Nephron progenitor cell (in vitro differentiated cells): ENCODE measurements at regions not wholly inside any gene's neighbourhood (a gene's known extent, or its start where the extent isn't known, plus 50 kb on each side); places are given as distances from the start of the nearest gene placed in this dataset.

ENCODE experiments used
- DNase-seq: peaks from one replicate; pipeline ENCODE4 v3.0.0; 2021
- H3K27ac Mint-ChIP-seq: 2 replicates; pipeline ENCODE4 v1.8.0; 2021; ENCODE audit warnings: mild to moderate bottlenecking, moderate library complexity, mixed read lengths
- H3K27me3 Mint-ChIP-seq: 2 replicates; pipeline ENCODE4 v1.8.0; 2021; ENCODE audit warnings: mild to moderate bottlenecking, low read depth, mixed read lengths; ENCODE audit not compliant: poor library complexity
- H3K36me3 Mint-ChIP-seq: 2 replicates; pipeline ENCODE4 v1.8.0; 2021; ENCODE audit warnings: low read depth, mixed read lengths
- H3K4me1 Mint-ChIP-seq: 2 replicates; pipeline ENCODE4 v1.8.0; 2021; ENCODE audit warnings: mixed read lengths
- H3K4me3 Mint-ChIP-seq: 2 replicates; pipeline ENCODE4 v1.8.0; 2021; ENCODE audit warnings: mild to moderate bottlenecking, moderate library complexity, mixed read lengths
- H3K9me3 Mint-ChIP-seq: 2 replicates; pipeline ENCODE4 v1.8.0; 2021; ENCODE audit warnings: mild to moderate bottlenecking, moderate library complexity, mixed read lengths
- CTCF ChIP-seq: fragments of 200-600 bp; sonication (generic); IDR thresholded peaks from 2 replicates; pipeline ENCODE4 v1.5.0; 2021; ENCODE audit warnings: antibody characterized with exemption

GRCh38 chr17:5869041-5869745 lies 201.0 kb upstream of the WSCD1 start:
- no peaks in the 10 kb centered on the region for H3K9me3 Mint-ChIP-seq
- DNase-seq: no peak
- H3K27ac Mint-ChIP-seq: no peak overlapping the region
- H3K4me1 Mint-ChIP-seq: peaks cover 14% of the 10 kb centered on the region
- no peak for TF ChIP-seq CTCF
- peaks cover 9% of the 10 kb centered on the region for H3K27me3 Mint-ChIP-seq
- H3K36me3 Mint-ChIP-seq: no peaks in the 10 kb centered on the region
- H3K4me3 Mint-ChIP-seq: no peak overlapping the region

GRCh38 chr17:5870231-5870953 lies 199.8 kb upstream of the WSCD1 start:
- Mint-ChIP-seq H3K27ac (no peak overlapping the region), H3K4me3 (no peak overlapping the region), H3K4me1 (peaks cover 14% of the 10 kb centered on the region), H3K36me3 (no peaks in the 10 kb centered on the region), H3K27me3 (peaks cover 17% of the 10 kb centered on the region), H3K9me3 (no peaks in the 10 kb centered on the region)
- TF ChIP-seq CTCF: no peak
- no peak for DNase-seq

- Mint-ChIP-seq H3K9me3 (no peaks in the 10 kb centered on the region), H3K27ac (no peak overlapping the region), H3K27me3 (peaks cover 22% of the 10 kb centered on the region), H3K4me1 (peaks cover 18% of the 10 kb centered on the region), H3K36me3 (no peaks in the 10 kb centered on the region), H3K4me3 (no peak overlapping the region)
- DNase-seq: no peak
- no peak for TF ChIP-seq CTCF
Observed at GRCh38 chr17:5871666-5872065, 198.5 kb upstream of the WSCD1 start.

DNA sequence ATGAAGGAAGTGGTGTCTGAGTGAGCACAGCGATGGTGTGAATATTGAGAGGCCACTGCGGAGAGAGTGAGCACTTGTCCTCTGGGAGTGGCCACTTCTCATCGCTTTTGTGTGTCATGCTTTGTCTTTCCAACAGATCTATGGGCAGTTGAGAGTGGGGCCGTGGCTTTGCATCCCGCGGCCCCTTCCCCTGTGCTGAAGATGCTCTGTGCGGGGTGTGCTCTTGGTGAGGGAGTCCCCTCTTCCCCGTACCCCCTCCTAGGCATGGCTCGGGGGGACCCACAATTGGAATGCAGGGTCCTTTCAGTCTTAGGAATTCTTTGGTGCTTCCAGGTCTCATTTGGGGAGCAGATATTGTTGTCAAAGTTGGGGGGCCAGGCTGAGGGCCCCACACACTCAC lies 197.3 kb upstream of the WSCD1 start:
- H3K9me3 Mint-ChIP-seq: no peaks in the 10 kb centered on the region
- H3K4me3 Mint-ChIP-seq: no peak overlapping the region
- peaks cover 23% of the 10 kb centered on the region for H3K27me3 Mint-ChIP-seq
- no peak for DNase-seq
- peaks cover 25% of the 10 kb centered on the region for H3K4me1 Mint-ChIP-seq
- H3K36me3 Mint-ChIP-seq: no peaks in the 10 kb centered on the region
- TF ChIP-seq CTCF: no peak
- H3K27ac Mint-ChIP-seq: no peak overlapping the region

- no peak overlapping the region for H3K27ac Mint-ChIP-seq
- no peaks in the 10 kb centered on the region for H3K36me3 Mint-ChIP-seq
- H3K9me3 Mint-ChIP-seq: no peaks in the 10 kb centered on the region
- peaks cover 23% of the 10 kb centered on the region for H3K27me3 Mint-ChIP-seq
- H3K4me1 Mint-ChIP-seq: peaks cover 21% of the 10 kb centered on the region
- no peak for DNase-seq
- TF ChIP-seq CTCF: no peak
- no peak overlapping the region for H3K4me3 Mint-ChIP-seq
Observed at GRCh38 chr17:5873781-5874180, 196.4 kb upstream of the WSCD1 start.

DNA sequence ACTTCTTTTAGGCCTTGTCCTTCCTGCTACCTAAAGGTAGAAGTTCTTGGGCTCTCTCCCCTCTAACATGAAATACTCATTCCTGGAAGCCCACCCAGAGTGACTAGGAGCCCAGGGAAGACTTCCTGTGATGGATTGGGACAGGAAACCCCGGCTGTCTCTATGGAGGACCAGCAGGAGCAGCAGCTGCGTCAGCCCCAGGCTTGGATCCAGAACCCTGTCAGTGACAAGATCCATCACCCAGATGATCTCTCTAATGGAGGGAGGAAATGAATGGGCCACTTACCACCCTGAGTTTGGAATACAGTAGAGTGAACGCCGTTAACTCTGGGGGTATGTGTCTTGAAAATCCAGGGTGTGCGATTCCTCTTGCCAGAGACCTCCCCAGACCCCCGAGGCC lies 195.7 kb upstream of the WSCD1 start:
- no peak for TF ChIP-seq CTCF
- Mint-ChIP-seq H3K27ac (no peak overlapping the region), H3K27me3 (peaks cover 23% of the 10 kb centered on the region)

More for the DNA sequence above, 195.7 kb upstream of the WSCD1 start:
- Mint-ChIP-seq H3K36me3 (no peaks in the 10 kb centered on the region), H3K4me1 (peaks cover 14% of the 10 kb centered on the region), H3K4me3 (no peak overlapping the region), H3K9me3 (no peaks in the 10 kb centered on the region)
- no peak for DNase-seq
